Activated T-helper 17 cell treated with anti-CD3 and anti-CD28 coated beads, Interleukin-2, amount 50 U/mL, for 72 hours (primary cell): ENCODE measurements at regions not wholly inside any gene's neighbourhood (a gene's known extent, or its start where the extent isn't known, plus 50 kb on each side); places are given as distances from the start of the nearest gene placed in this dataset.
"Not testable (repeated sequence)": the region's sequence is repeated elsewhere in the genome, so short reads cannot be mapped to it uniquely, and the experiment has no call there.

Source experiments
- ATAC-seq: fragments of 150-1000 bp; cut with Tn5 transposase; replicated peaks from 2 replicates; pipeline ENCODE4 v1.10.0; 2021; ENCODE audit warnings: mild to moderate bottlenecking, moderate library complexity
- H3K27ac Mint-ChIP-seq: one replicate; pipeline ENCODE4 v1.8.0; 2022; ENCODE audit warnings: mixed read lengths
- H3K27me3 Mint-ChIP-seq: one replicate; pipeline ENCODE4 v1.8.0; 2022; ENCODE audit warnings: mixed read lengths
- H3K36me3 Mint-ChIP-seq: one replicate; pipeline ENCODE4 v1.8.0; 2022; ENCODE audit warnings: low read depth, mild to moderate bottlenecking, mixed read lengths
- H3K4me1 Mint-ChIP-seq: one replicate; pipeline ENCODE4 v1.8.0; 2022; ENCODE audit warnings: mixed read lengths
- H3K4me3 Mint-ChIP-seq: one replicate; pipeline ENCODE4 v1.8.0; 2022; ENCODE audit warnings: mild to moderate bottlenecking, mixed read lengths
- H3K9me3 Mint-ChIP-seq: one replicate; pipeline ENCODE4 v1.8.0; 2022; ENCODE audit warnings: mixed read lengths

- ATAC-seq: no peak
- Mint-ChIP-seq H3K27me3 (no peaks in the 10 kb centered on the region), H3K9me3 (peaks cover 23% of the 10 kb centered on the region), H3K27ac (no peak overlapping the region), H3K36me3 (no peaks in the 10 kb centered on the region), H3K4me3 (no peak overlapping the region), H3K4me1 (no peaks in the 10 kb centered on the region)
Measured at GRCh38 chr1:79895573-79895972, 889.0 kb upstream of the ADGRL4 start.

- ATAC-seq, H3K4me1 Mint-ChIP-seq, H3K27ac Mint-ChIP-seq, H3K4me3 Mint-ChIP-seq, H3K36me3 Mint-ChIP-seq, H3K27me3 Mint-ChIP-seq: not testable (repeated sequence)
- peaks cover 20% of the 10 kb centered on the region for H3K9me3 Mint-ChIP-seq
Measured at GRCh38 chr1:79894129-79894528, 887.6 kb upstream of the ADGRL4 start.

- H3K4me1 Mint-ChIP-seq: no peaks in the 10 kb centered on the region
Measured at GRCh38 chr1:79887059-79887458, 880.5 kb upstream of the ADGRL4 start.

DNA sequence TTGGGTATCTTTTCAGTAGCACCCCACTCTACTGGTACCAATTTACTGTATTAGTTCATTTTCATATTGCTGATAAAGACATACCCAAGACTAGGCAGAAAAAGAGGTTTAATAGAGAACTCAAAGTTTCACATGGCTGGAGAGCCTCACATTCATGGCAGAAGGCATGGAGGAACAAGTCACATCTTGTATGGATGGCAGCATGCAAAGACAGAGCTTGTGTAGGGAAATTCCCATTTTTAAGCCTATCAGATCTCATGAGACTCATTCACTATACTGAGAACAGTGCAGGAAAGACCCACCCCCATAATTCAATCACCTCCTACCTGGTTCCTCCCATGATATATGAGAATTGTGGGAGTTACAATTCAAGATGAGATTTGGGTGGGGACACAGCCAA lies 878.6 kb upstream of the ADGRL4 start:
- H3K4me3 Mint-ChIP-seq: no peak overlapping the region
- peaks cover 14% of the 10 kb centered on the region for H3K9me3 Mint-ChIP-seq
- H3K4me1 Mint-ChIP-seq: no peaks in the 10 kb centered on the region
- no peaks in the 10 kb centered on the region for H3K36me3 Mint-ChIP-seq
- H3K27ac Mint-ChIP-seq: no peak overlapping the region
- no peaks in the 10 kb centered on the region for H3K27me3 Mint-ChIP-seq
- ATAC-seq: no peak

More at GRCh38 chr1:79887059-79887458, 880.5 kb upstream of the ADGRL4 start:
- Mint-ChIP-seq H3K27me3 (no peaks in the 10 kb centered on the region), H3K4me3 (no peak overlapping the region), H3K27ac (no peak overlapping the region), H3K36me3 (no peaks in the 10 kb centered on the region), H3K9me3 (peaks cover 25% of the 10 kb centered on the region)
- ATAC-seq: no peak

DNA sequence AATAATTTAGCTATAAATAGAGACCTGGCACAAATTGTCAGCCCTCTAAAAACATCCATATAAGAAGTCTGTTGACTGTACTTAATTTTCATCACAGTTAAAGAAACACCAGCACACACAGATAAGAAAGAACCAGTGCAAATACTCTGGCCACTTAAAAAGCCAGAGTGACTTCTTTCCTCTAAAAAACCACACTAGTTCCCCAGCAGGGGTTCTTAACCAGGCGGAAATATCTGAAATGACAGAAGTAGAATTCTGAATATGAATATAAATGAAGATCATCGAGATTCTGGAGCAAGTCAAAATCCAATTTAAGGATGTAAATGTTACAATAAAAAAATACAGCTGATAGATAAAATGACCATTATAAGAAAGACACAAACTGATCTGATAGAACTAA lies 870.6 kb upstream of the ADGRL4 start:
- no peak overlapping the region for H3K4me3 Mint-ChIP-seq
- H3K36me3 Mint-ChIP-seq: no peaks in the 10 kb centered on the region
- no peaks in the 10 kb centered on the region for H3K27me3 Mint-ChIP-seq
- no peak for ATAC-seq
- peaks cover 38% of the 10 kb centered on the region for H3K9me3 Mint-ChIP-seq
- no peaks in the 10 kb centered on the region for H3K4me1 Mint-ChIP-seq
- H3K27ac Mint-ChIP-seq: no peak overlapping the region

DNA sequence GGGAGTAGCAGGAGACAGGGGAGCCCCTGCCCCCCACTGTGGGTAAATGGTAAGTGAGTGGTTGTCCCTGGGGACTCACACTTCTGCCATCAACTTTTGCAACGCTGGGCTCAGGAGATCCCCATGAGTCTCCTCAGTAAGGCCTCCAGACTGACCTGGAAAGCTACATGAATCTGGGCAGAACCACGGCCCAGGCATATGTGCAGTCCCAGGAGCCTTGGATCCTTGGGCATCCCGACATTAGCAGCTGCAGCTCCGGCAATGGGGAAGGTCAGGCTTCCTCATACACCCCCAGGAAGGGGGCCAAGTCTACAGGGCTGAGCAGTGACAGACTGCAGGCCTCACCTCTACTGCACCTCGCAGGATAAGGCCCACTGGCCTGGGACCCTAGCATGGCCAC lies 868.7 kb upstream of the ADGRL4 start:
- Mint-ChIP-seq H3K27me3 (no peaks in the 10 kb centered on the region), H3K36me3 (no peaks in the 10 kb centered on the region), H3K27ac (no peak overlapping the region), H3K4me1 (no peaks in the 10 kb centered on the region), H3K9me3 (peaks cover 34% of the 10 kb centered on the region), H3K4me3 (no peak overlapping the region)
- ATAC-seq: no peak

DNA sequence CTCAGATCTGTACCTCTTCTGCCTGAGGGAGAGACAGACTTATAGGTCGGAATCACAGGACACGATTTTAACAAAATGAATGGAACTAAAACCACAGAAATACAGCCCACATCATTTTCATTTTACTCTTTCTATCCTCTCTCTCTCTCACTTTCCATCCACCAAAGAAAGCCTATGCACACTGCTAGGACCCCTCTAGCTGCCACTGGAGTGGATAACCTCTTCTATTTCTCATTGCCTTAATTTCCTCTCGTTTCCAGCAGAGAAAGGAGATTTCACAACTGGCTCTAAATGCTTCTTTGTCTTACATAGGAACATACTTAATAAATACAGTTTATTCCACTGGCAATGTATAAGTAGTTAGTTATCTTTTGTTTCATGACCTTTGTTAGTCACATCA lies 867.8 kb upstream of the ADGRL4 start:
- no peak overlapping the region for H3K4me3 Mint-ChIP-seq
- H3K27ac Mint-ChIP-seq: no peak overlapping the region
- ATAC-seq: no peak
- no peaks in the 10 kb centered on the region for H3K4me1 Mint-ChIP-seq
- no peaks in the 10 kb centered on the region for H3K36me3 Mint-ChIP-seq
- no peaks in the 10 kb centered on the region for H3K27me3 Mint-ChIP-seq
- peaks cover 29% of the 10 kb centered on the region for H3K9me3 Mint-ChIP-seq

- Mint-ChIP-seq H3K36me3 (no peaks in the 10 kb centered on the region), H3K9me3 (peaks cover 22% of the 10 kb centered on the region), H3K27ac (no peak overlapping the region), H3K4me1 (no peaks in the 10 kb centered on the region), H3K27me3 (no peaks in the 10 kb centered on the region), H3K4me3 (no peak overlapping the region)
- no peak for ATAC-seq
Measured at GRCh38 chr1:79859212-79859948, 852.9 kb upstream of the ADGRL4 start.

- Mint-ChIP-seq H3K27me3 (no peaks in the 10 kb centered on the region), H3K9me3 (peaks cover 10% of the 10 kb centered on the region), H3K4me3 (no peak overlapping the region), H3K27ac (no peak overlapping the region), H3K4me1 (no peaks in the 10 kb centered on the region), H3K36me3 (no peaks in the 10 kb centered on the region)
- ATAC-seq: no peak
Measured at GRCh38 chr1:79852004-79852403, 845.5 kb upstream of the ADGRL4 start.

- Mint-ChIP-seq H3K4me1 (no peaks in the 10 kb centered on the region), H3K27ac (no peak overlapping the region), H3K36me3 (no peaks in the 10 kb centered on the region), H3K4me3 (no peak overlapping the region), H3K27me3 (no peaks in the 10 kb centered on the region), H3K9me3 (peaks cover 9% of the 10 kb centered on the region)
- ATAC-seq: no peak
Measured at GRCh38 chr1:79849388-79849787, 842.9 kb upstream of the ADGRL4 start.

DNA sequence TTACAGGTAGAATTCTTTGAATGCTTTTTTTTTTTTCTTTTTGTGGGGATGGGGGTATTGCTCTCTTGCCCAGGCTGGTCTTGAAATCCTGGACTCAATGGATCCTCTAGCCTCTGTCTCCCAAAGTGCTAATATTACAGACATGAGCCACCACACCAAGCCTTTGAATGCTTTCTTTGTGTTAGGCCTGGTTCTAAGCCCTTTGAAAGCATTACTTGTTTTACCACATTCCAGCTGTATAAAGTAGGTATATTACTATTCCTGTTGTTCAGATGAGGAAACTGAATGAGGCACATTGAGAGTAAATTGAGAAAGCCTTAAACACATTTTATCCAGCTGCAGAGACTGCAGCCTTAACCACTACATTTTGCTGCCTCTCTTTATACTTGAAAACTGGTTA lies 841.8 kb upstream of the ADGRL4 start:
- Mint-ChIP-seq H3K4me3 (no peak overlapping the region), H3K9me3 (peaks cover 9% of the 10 kb centered on the region), H3K27me3 (no peaks in the 10 kb centered on the region), H3K36me3 (no peaks in the 10 kb centered on the region), H3K4me1 (no peaks in the 10 kb centered on the region), H3K27ac (no peak overlapping the region)
- no peak for ATAC-seq

DNA sequence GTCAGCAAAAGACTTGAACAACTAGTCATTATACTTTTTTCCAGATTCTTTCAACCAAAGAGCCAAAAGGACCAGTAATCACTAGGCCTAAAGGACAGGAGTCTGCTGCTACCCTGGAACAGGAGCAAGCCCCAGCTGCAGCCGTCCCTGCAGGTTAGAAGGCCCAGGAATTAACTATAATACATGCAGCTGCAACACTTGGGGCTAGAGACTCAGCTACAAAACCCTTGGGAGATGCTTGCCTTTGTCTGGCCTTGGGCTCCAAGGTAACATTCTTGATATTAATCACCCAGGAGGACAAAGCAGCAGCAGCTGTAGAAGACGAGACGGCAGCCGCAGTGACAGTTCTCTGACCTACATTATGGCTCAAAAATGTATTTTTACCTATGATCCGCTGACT lies 841.2 kb upstream of the ADGRL4 start:
- Mint-ChIP-seq H3K27me3 (no peaks in the 10 kb centered on the region), H3K27ac (no peak overlapping the region), H3K4me1 (no peaks in the 10 kb centered on the region), H3K4me3 (no peak overlapping the region), H3K9me3 (peaks cover 9% of the 10 kb centered on the region), H3K36me3 (no peaks in the 10 kb centered on the region)
- ATAC-seq: no peak

- H3K27me3 Mint-ChIP-seq: no peaks in the 10 kb centered on the region
- ATAC-seq: no peak
- H3K4me3 Mint-ChIP-seq: no peak overlapping the region
- H3K9me3 Mint-ChIP-seq: peaks cover 9% of the 10 kb centered on the region
- no peak overlapping the region for H3K27ac Mint-ChIP-seq
- H3K4me1 Mint-ChIP-seq: no peaks in the 10 kb centered on the region
- no peaks in the 10 kb centered on the region for H3K36me3 Mint-ChIP-seq
Measured at GRCh38 chr1:79845936-79846335, 839.4 kb upstream of the ADGRL4 start.

- no peak overlapping the region for H3K27ac Mint-ChIP-seq
- no peak overlapping the region for H3K4me3 Mint-ChIP-seq
- no peaks in the 10 kb centered on the region for H3K4me1 Mint-ChIP-seq
Measured at GRCh38 chr1:79842811-79843210, 836.3 kb upstream of the ADGRL4 start.

GRCh38 chr1:79839882-79840281 lies 833.4 kb upstream of the ADGRL4 start:
- no peak for ATAC-seq
- Mint-ChIP-seq H3K36me3 (no peaks in the 10 kb centered on the region), H3K9me3 (peaks cover 10% of the 10 kb centered on the region), H3K27me3 (no peaks in the 10 kb centered on the region), H3K4me1 (no peaks in the 10 kb centered on the region), H3K4me3 (no peak overlapping the region), H3K27ac (no peak overlapping the region)

More at GRCh38 chr1:79842811-79843210, 836.3 kb upstream of the ADGRL4 start:
- Mint-ChIP-seq H3K27me3 (no peaks in the 10 kb centered on the region), H3K9me3 (peaks cover 10% of the 10 kb centered on the region), H3K36me3 (no peaks in the 10 kb centered on the region)
- ATAC-seq: no peak

DNA sequence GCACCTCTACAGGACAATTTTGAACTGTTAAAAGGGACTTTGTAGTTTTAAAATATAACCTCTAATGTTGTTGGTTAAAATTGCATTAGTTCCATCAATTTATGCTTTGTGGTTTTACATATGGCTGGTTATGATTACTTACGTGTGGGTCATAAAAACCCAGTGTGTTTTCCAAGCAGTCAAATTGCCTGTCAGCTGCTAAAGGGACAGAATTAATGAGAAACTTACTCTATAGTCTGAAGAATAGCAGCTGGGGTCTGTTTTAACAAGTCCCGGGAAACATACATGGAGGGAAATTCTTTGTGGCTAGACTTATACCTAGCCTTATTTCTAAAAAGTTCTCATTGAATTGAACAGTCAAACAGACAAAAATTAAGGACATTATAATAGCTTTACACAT lies 820.9 kb upstream of the ADGRL4 start:
- H3K27ac Mint-ChIP-seq: no peak overlapping the region
- H3K9me3 Mint-ChIP-seq: peaks cover 8% of the 10 kb centered on the region
- no peaks in the 10 kb centered on the region for H3K27me3 Mint-ChIP-seq
- ATAC-seq: no peak
- no peaks in the 10 kb centered on the region for H3K36me3 Mint-ChIP-seq
- H3K4me3 Mint-ChIP-seq: no peak overlapping the region
- no peaks in the 10 kb centered on the region for H3K4me1 Mint-ChIP-seq
